IMR-90 (cell line): ENCODE measurements at regions not wholly inside any gene's neighbourhood (a gene's known extent, or its start where the extent isn't known, plus 50 kb on each side); places are given as distances from the start of the nearest gene placed in this dataset.

ENCODE experiments used
- ATAC-seq: fragments of 200-7000 bp; cut with Tn5 transposase; 2 replicates; pipeline ENCODE4 v1.9.1; 2020; ENCODE audit warnings: low read depth, mild to moderate bottlenecking, moderate library complexity
- BruUV-seq: library from RNA; stranded (reverse); fragments of 400-500 nt; replicated peaks from 2 replicates; lab custom pipeline; 2021; lab: Mats Ljungman, UMichigan
- CTCF ChIA-PET: fragments of 300-600 bp; formaldehyde crosslinking; extraction: SDS; loops from one replicate; lab custom pipeline; 2021; ENCODE audit warnings: antibody characterized with exemption; lab: Yijun Ruan, JAX
- POLR2A ChIA-PET: fragments of 300-600 bp; sonication (Branson Sonifier 250); formaldehyde crosslinking; loops from one replicate; lab custom pipeline; 2022; ENCODE audit warnings: antibody characterized with exemption; ENCODE audit not compliant: unreplicated experiment; lab: Charles Lee
- DNase-seq: peaks from one replicate; pipeline ENCODE4 v3.0.0; 2013
- H2AFZ ChIP-seq: replicated peaks from 2 replicates; pipeline ENCODE3; 2013; ENCODE audit warnings: low read length, mild to moderate bottlenecking; ENCODE audit not compliant: poor library complexity
- H2AK5ac ChIP-seq: 2 replicates; pipeline ENCODE4 v1.6.1; 2013; ENCODE audit warnings: low read depth, low read length, inconsistent platforms
- H2AK9ac ChIP-seq: replicated peaks from 2 replicates; pipeline ENCODE3; 2013; ENCODE audit warnings: mild to moderate bottlenecking, low read depth, low read length, moderate library complexity; ENCODE audit not compliant: poor library complexity
- H2BK120ac ChIP-seq: 2 replicates; pipeline ENCODE4 v1.6.1; 2013; ENCODE audit warnings: low read depth, low read length, inconsistent platforms
- H2BK15ac ChIP-seq: 3 replicates; pipeline ENCODE4 v1.6.1; 2013; ENCODE audit warnings: low read depth, low read length, inconsistent platforms
- H2BK20ac ChIP-seq: 2 replicates; pipeline ENCODE4 v1.6.1; 2013; ENCODE audit warnings: low read depth, mild to moderate bottlenecking, inconsistent platforms, low read length, moderate library complexity
- H2BK5ac ChIP-seq: 2 replicates; pipeline ENCODE4 v1.6.1; 2013; ENCODE audit warnings: mild to moderate bottlenecking, low read depth, low read length, inconsistent platforms; ENCODE audit not compliant: poor library complexity, severe bottlenecking
- H3K14ac ChIP-seq: replicated peaks from 2 replicates; pipeline ENCODE4 v1.6.1; 2013; ENCODE audit warnings: low read depth, low read length, inconsistent platforms
- H3K18ac ChIP-seq: 2 replicates; pipeline ENCODE4 v1.6.1; 2013; ENCODE audit warnings: low read depth, low read length, control low read depth
- H3K23ac ChIP-seq: 2 replicates; pipeline ENCODE4 v1.6.1; 2013; ENCODE audit warnings: low read depth, low read length, inconsistent platforms
- H3K27ac ChIP-seq: 2 replicates; pipeline ENCODE4 v1.5.1; 2013; ENCODE audit warnings: mild to moderate bottlenecking, control low read depth, low read length; ENCODE audit not compliant: insufficient read depth
- H3K27me3 ChIP-seq: 2 replicates; pipeline ENCODE4 v1.6.1; 2013; ENCODE audit warnings: low read length; ENCODE audit not compliant: control insufficient read depth, insufficient read depth
- H3K36me3 ChIP-seq: 2 replicates; pipeline ENCODE4 v1.6.1; 2013; ENCODE audit warnings: low read length, mixed read lengths; ENCODE audit not compliant: control insufficient read depth, insufficient read depth
- H3K4ac ChIP-seq: 2 replicates; pipeline ENCODE4 v1.6.1; 2013; ENCODE audit warnings: low read depth, low read length, inconsistent platforms
- H3K4me1 ChIP-seq: 2 replicates; pipeline ENCODE4 v1.6.1; 2013; ENCODE audit warnings: low read length, mixed read lengths; ENCODE audit not compliant: control insufficient read depth, insufficient read depth
- H3K4me2 ChIP-seq: 2 replicates; pipeline ENCODE4 v1.6.1; 2013; ENCODE audit warnings: low read depth, mild to moderate bottlenecking, control low read depth, low read length, moderate library complexity
- H3K4me3 ChIP-seq: 2 replicates; pipeline ENCODE4 v1.5.1; 2013; ENCODE audit warnings: low read depth, mild to moderate bottlenecking, control low read depth, low read length, moderate library complexity; ENCODE audit not compliant: insufficient read depth
- H3K56ac ChIP-seq: 2 replicates; pipeline ENCODE4 v1.6.1; 2013; ENCODE audit warnings: low read length, inconsistent platforms; ENCODE audit not compliant: insufficient read depth; ENCODE audit errors: extremely low read depth
- H3K79me1 ChIP-seq, 2 experiments: 2 replicates each; pipeline ENCODE4 v1.6.1; 2013; ENCODE audit warnings: low read length in 2 of 2, inconsistent platforms in 1 of 2, low read depth in 1 of 2
- H3K9ac ChIP-seq: 2 replicates; pipeline ENCODE4 v1.6.1; 2013; ENCODE audit warnings: low read depth, low read length, control low read depth
- H3K9me1 ChIP-seq: 2 replicates; pipeline ENCODE4 v1.6.1; 2013; ENCODE audit warnings: low read length, inconsistent platforms; ENCODE audit not compliant: insufficient read depth
- H3K9me3 ChIP-seq: 2 replicates; pipeline ENCODE4 v1.6.1; 2013; ENCODE audit warnings: low read length; ENCODE audit not compliant: control insufficient read depth, insufficient read depth
- H4K20me1 ChIP-seq: 2 replicates; pipeline ENCODE4 v1.6.1; 2013; ENCODE audit warnings: low read length, inconsistent platforms; ENCODE audit not compliant: insufficient read depth
- H4K5ac ChIP-seq: 2 replicates; pipeline ENCODE4 v1.6.1; 2013; ENCODE audit warnings: mild to moderate bottlenecking, low read depth, low read length, control low read depth
- H4K8ac ChIP-seq, 2 experiments: 2 replicates each; pipeline ENCODE4 v1.6.1; 2013; ENCODE audit warnings: low read depth in 2 of 2, low read length in 2 of 2, control low read depth in 1 of 2, inconsistent platforms in 1 of 2
- H4K91ac ChIP-seq: 2 replicates; pipeline ENCODE4 v1.6.1; 2013; ENCODE audit warnings: low read depth, low read length, inconsistent platforms; ENCODE audit not compliant: insufficient read depth
- BHLHE40 ChIP-seq: fragments of 150-350 bp; IDR thresholded peaks from 2 replicates; pipeline ENCODE4 v1.6.1; 2016; ENCODE audit warnings: mild to moderate bottlenecking, low read depth, low read length
- CHD1 ChIP-seq: IDR thresholded peaks from 2 replicates; pipeline ENCODE4 v1.6.1; 2012; ENCODE audit warnings: low read depth, low read length, improper control_type of control experiment
- CTCF ChIP-seq: conservative IDR thresholded peaks from 2 replicates; pipeline ENCODE4 v1.5.1; 2012; ENCODE audit warnings: mild to moderate bottlenecking, low read depth, low read length, improper control_type of control experiment
- ELK1 ChIP-seq: fragments of 150-350 bp; IDR thresholded peaks from 2 replicates; pipeline ENCODE4 v1.6.1; 2016; ENCODE audit warnings: low read depth, mild to moderate bottlenecking, low read length, moderate library complexity, borderline replicate concordance
- FOS ChIP-seq: fragments of 150-350 bp; IDR thresholded peaks from 2 replicates; pipeline ENCODE4 v1.6.1; 2016; ENCODE audit warnings: low read depth, low read length
- MAZ ChIP-seq: IDR thresholded peaks from 2 replicates; pipeline ENCODE4 v1.6.1; 2012; ENCODE audit warnings: low read depth, mild to moderate bottlenecking, low read length, improper control_type of control experiment, moderate library complexity, borderline replicate concordance
- MXI1 ChIP-seq: IDR thresholded peaks from 2 replicates; pipeline ENCODE4 v1.6.1; 2012; ENCODE audit warnings: low read depth, mild to moderate bottlenecking, low read length, moderate library complexity, borderline replicate concordance
- NFE2L2 ChIP-seq: fragments of 150-350 bp; IDR thresholded peaks from 2 replicates; pipeline ENCODE4 v1.6.1; 2016; ENCODE audit warnings: low read depth, mild to moderate bottlenecking, low read length
- POLR2A ChIP-seq: IDR thresholded peaks from 2 replicates; pipeline ENCODE4 v1.6.1; 2012; ENCODE audit warnings: mild to moderate bottlenecking, low read depth, low read length
- RAD21 ChIP-seq: IDR thresholded peaks from 2 replicates; pipeline ENCODE4 v1.6.1; 2012; ENCODE audit warnings: low read length, improper control_type of control experiment
- RFX5 ChIP-seq: IDR thresholded peaks from 2 replicates; pipeline ENCODE4 v1.8.0; 2012; ENCODE audit warnings: low read depth, mild to moderate bottlenecking, low read length, moderate library complexity
- USF2 ChIP-seq: fragments of 150-350 bp; IDR thresholded peaks from 2 replicates; pipeline ENCODE4 v1.6.1; 2017; ENCODE audit warnings: mild to moderate bottlenecking, antibody characterized with exemption, low read length, low read depth
- WGBS, 2 experiments: methylation state at CpG; one replicate each; pipeline versions ENCODE4 v1.1.5 to v1.1.7; 2013; ENCODE audit warnings: missing lambda C conversion rate in 2 of 2; ENCODE audit not compliant: insufficient read length in 1 of 2; ENCODE audit errors: extremely low coverage in 2 of 2; 5-methylcytosine and 5-hydroxymethylcytosine counted together
- dilution Hi-C: fragments of 300-500 bp; cut with HindIII; formaldehyde crosslinking; loops from one replicate; pipeline ENCODE4 v1.14.3; 2018; ENCODE audit warnings: low sequenced_read_pairs; ENCODE audit not compliant: unreplicated experiment
- in situ Hi-C: fragments of 300-500 bp; cut with MboI; formaldehyde crosslinking; loops from 3 replicates; pipeline ENCODE4 v1.14.3; 2019; ENCODE audit warnings: low sequenced_read_pairs, inconsistent platforms, mixed read lengths
- intact Hi-C: fragments of 100-400 bp; cut with micrococcal nuclease; formaldehyde crosslinking; loops from 2 replicates; pipeline ENCODE4 v1.10.0; 2022

GRCh38 chr14:39500253-39500652 lies 68.0 kb upstream of the FBXO33 start:
- Histone ChIP-seq H3K36me3 (no peaks in the 10 kb centered on the region), H3K14ac (no peak overlapping the region), H3K9me1 (no peaks in the 10 kb centered on the region), H4K5ac (no peak overlapping the region), H3K23ac (no peak overlapping the region), H3K27me3 (no peaks in the 10 kb centered on the region), H4K91ac (no peak overlapping the region), H3K27ac (no peak overlapping the region), H2BK20ac (no peak overlapping the region), H3K79me1 (no peaks in the 10 kb centered on the region), H3K9me3 (no peaks in the 10 kb centered on the region), H2AFZ (no peak overlapping the region), H2AK5ac (no peak overlapping the region), H3K4me3 (no peak overlapping the region), H2AK9ac (no peak overlapping the region), H3K4me1 (no peaks in the 10 kb centered on the region), H2BK5ac (no peak overlapping the region), H4K8ac (no peak overlapping the region), H4K20me1 (no peaks in the 10 kb centered on the region), H3K4ac (no peak overlapping the region), H3K18ac (no peak overlapping the region), H2BK15ac (no peak overlapping the region), H2BK120ac (no peak overlapping the region), H3K9ac (no peak overlapping the region), H3K4me2 (no peak overlapping the region), H3K56ac (no peak overlapping the region)
- ChIA-PET POLR2A (no interaction called here), CTCF (no interaction called here)
- TF ChIP-seq NFE2L2 = no peak
- TF ChIP-seq USF2 = no peak
- no peak for TF ChIP-seq CTCF
- no peak for TF ChIP-seq RFX5
- TF ChIP-seq RAD21 = no peak
- no peak for TF ChIP-seq MXI1
- TF ChIP-seq BHLHE40 = no peak
- no peak for TF ChIP-seq MAZ
- TF ChIP-seq FOS = no peak
- TF ChIP-seq CHD1 = no peak
- TF ChIP-seq ELK1 = no peak
- TF ChIP-seq POLR2A = no peak
- no peak for DNase-seq
- ATAC-seq = no peak
- no CpG with 5 or more reads among the region's 1 CpG for WGBS, 2 experiments
- dilution Hi-C loops = no loop called here
- intact Hi-C loops = no loop called here
- in situ Hi-C loops = no loop called here
- no TSS peak for BruUV-seq
